Fibroblast of lung (primary cell): ENCODE measurements at regions not wholly inside any gene's neighbourhood (a gene's known extent, or its start where the extent isn't known, plus 50 kb on each side); places are given as distances from the start of the nearest gene placed in this dataset.

Source experiments
- DNase-seq, 2 donors: peaks; one replicate each; pipeline versions ENCODE4 v3.0.0 to v3.0.0-alpha.2; 2010; ENCODE audit warnings: low read depth in 2 of 2
- H2AFZ ChIP-seq: 2 replicates; pipeline ENCODE4 v1.5.1; 2012; ENCODE audit warnings: low read length, control low read depth, inconsistent platforms
- H3K27ac ChIP-seq: 2 replicates; pipeline ENCODE4 v1.5.1; 2011; ENCODE audit warnings: low read length, control low read depth; ENCODE audit not compliant: insufficient read depth
- H3K27me3 ChIP-seq: 2 replicates; pipeline ENCODE4 v1.5.1; 2011; ENCODE audit warnings: mild to moderate bottlenecking, low read length; ENCODE audit not compliant: control insufficient read depth, insufficient read depth
- H3K36me3 ChIP-seq: 2 replicates; pipeline ENCODE4 v1.5.1; 2011; ENCODE audit warnings: low read length; ENCODE audit not compliant: control insufficient read depth, insufficient read depth
- H3K4me1 ChIP-seq: 2 replicates; pipeline ENCODE4 v1.5.1; 2011; ENCODE audit warnings: low read length; ENCODE audit not compliant: control insufficient read depth, insufficient read depth; ENCODE audit errors: extremely low read depth
- H3K4me2 ChIP-seq: 2 replicates; pipeline ENCODE4 v1.5.1; 2011; ENCODE audit warnings: low read length, control low read depth; ENCODE audit not compliant: insufficient read depth; ENCODE audit errors: extremely low read depth
- H3K4me3 ChIP-seq, 4 experiments: fragments of 200-600 bp in 1 of 4; sonication (generic) in 1 of 4; replicated peaks in 1 of 4; 2 replicates each; pipeline ENCODE4 v1.5.1; 2011 to 2016; ENCODE audit warnings: low read length in 4 of 4, low read depth in 3 of 4, mild to moderate bottlenecking in 3 of 4, control low read depth in 2 of 4, inconsistent platforms in 1 of 4, mixed read lengths in 1 of 4; ENCODE audit not compliant: insufficient read depth in 1 of 4; ENCODE audit errors: control extremely low read depth in 1 of 4
- H3K79me2 ChIP-seq: 2 replicates; pipeline ENCODE4 v1.5.1; 2012; ENCODE audit warnings: mild to moderate bottlenecking, low read length, inconsistent platforms; ENCODE audit not compliant: control insufficient read depth, insufficient read depth
- H3K9ac ChIP-seq: 2 replicates; pipeline ENCODE4 v1.5.1; 2011; ENCODE audit warnings: mild to moderate bottlenecking, low read length, control low read depth; ENCODE audit not compliant: insufficient read depth
- H3K9me3 ChIP-seq: 2 replicates; pipeline ENCODE4 v1.5.1; 2012; ENCODE audit warnings: low read depth, low read length; ENCODE audit not compliant: control insufficient read depth, insufficient read depth
- H4K20me1 ChIP-seq: 2 replicates; pipeline ENCODE4 v1.5.1; 2011; ENCODE audit warnings: low read length; ENCODE audit not compliant: control insufficient read depth, insufficient read depth; ENCODE audit errors: extremely low read depth
- EZH2 ChIP-seq: IDR thresholded peaks from 2 replicates; pipeline ENCODE4 v1.5.1; 2012; ENCODE audit warnings: low read length, control low read depth, mild to moderate bottlenecking; ENCODE audit errors: missing control alignments
- TF ChIP-seq, protein P1 (sequence below), 2 donors: IDR thresholded peaks in 1 of 2; conservative IDR thresholded peaks in 1 of 2; 1 replicate in 1 of 2; 2 replicates in 1 of 2; pipeline ENCODE4 v1.5.1; 2011 to 2012; ENCODE audit warnings: low read length in 2 of 2, control low read depth in 1 of 2, inconsistent platforms in 1 of 2, low read depth in 1 of 2, mild to moderate bottlenecking in 1 of 2

- DNase-seq = no peak
- TF ChIP-seq, protein P1, sequence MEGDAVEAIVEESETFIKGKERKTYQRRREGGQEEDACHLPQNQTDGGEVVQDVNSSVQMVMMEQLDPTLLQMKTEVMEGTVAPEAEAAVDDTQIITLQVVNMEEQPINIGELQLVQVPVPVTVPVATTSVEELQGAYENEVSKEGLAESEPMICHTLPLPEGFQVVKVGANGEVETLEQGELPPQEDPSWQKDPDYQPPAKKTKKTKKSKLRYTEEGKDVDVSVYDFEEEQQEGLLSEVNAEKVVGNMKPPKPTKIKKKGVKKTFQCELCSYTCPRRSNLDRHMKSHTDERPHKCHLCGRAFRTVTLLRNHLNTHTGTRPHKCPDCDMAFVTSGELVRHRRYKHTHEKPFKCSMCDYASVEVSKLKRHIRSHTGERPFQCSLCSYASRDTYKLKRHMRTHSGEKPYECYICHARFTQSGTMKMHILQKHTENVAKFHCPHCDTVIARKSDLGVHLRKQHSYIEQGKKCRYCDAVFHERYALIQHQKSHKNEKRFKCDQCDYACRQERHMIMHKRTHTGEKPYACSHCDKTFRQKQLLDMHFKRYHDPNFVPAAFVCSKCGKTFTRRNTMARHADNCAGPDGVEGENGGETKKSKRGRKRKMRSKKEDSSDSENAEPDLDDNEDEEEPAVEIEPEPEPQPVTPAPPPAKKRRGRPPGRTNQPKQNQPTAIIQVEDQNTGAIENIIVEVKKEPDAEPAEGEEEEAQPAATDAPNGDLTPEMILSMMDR (conservative IDR thresholded peaks at IDR 0.05 in 1 of 2, IDR thresholded peaks at IDR 0.05 in 1 of 2; ENCODE audit: low read depth in 1 of 2, low read length in 2 of 2) = no peak
- TF ChIP-seq EZH2 = no peak
- no peak overlapping the region for H2AFZ ChIP-seq
- no peaks in the 10 kb centered on the region for H4K20me1 ChIP-seq
- H3K79me2 ChIP-seq = no peaks in the 10 kb centered on the region
- no peak overlapping the region for H3K27ac ChIP-seq
- no peaks in the 10 kb centered on the region for H3K36me3 ChIP-seq
- H3K27me3 ChIP-seq = no peaks in the 10 kb centered on the region
- no peaks in the 10 kb centered on the region for H3K9me3 ChIP-seq
- no peaks in the 10 kb centered on the region for H3K4me1 ChIP-seq
- H3K4me3 ChIP-seq = no peak overlapping the region
- H3K4me2 ChIP-seq = no peak overlapping the region
- no peak overlapping the region for H3K9ac ChIP-seq
Observed at GRCh38 chr14:97838986-97839385, 1041.8 kb downstream of the VRK1 start.

DNA sequence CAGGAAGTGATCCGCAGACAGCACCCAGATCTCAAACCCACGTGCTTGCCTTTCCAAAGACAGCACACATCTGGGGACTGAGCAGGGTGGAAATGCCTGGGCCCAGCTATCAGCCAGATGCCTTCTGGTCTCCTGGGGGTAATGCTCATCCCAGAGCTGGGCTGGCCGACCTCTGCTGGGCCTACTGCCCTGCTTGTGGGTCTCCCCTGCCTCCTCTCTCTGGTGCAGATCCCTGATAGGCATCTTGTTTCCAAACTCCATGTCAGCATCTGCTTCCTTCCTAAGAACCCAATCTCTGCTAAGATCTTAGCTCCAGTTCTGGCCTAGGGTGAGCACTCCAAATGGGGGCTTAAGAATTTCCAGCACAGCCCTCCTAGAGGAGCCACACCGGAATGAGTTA, 1043.0 kb downstream of the VRK1 start:
- Histone ChIP-seq H3K9me3 (no peaks in the 10 kb centered on the region), H3K4me3 (no peak overlapping the region), H4K20me1 (no peaks in the 10 kb centered on the region), H3K27me3 (no peaks in the 10 kb centered on the region), H3K4me2 (no peak overlapping the region), H3K36me3 (no peaks in the 10 kb centered on the region), H3K27ac (no peak overlapping the region), H3K79me2 (no peaks in the 10 kb centered on the region), H3K9ac (no peak overlapping the region), H3K4me1 (no peaks in the 10 kb centered on the region), H2AFZ (no peak overlapping the region)
- no peak for DNase-seq
- TF ChIP-seq, protein P1 (conservative IDR thresholded peaks at IDR 0.05 in 1 of 2, IDR thresholded peaks at IDR 0.05 in 1 of 2; ENCODE audit: low read depth in 1 of 2, low read length in 2 of 2) = no peak
- no peak for TF ChIP-seq EZH2

DNA sequence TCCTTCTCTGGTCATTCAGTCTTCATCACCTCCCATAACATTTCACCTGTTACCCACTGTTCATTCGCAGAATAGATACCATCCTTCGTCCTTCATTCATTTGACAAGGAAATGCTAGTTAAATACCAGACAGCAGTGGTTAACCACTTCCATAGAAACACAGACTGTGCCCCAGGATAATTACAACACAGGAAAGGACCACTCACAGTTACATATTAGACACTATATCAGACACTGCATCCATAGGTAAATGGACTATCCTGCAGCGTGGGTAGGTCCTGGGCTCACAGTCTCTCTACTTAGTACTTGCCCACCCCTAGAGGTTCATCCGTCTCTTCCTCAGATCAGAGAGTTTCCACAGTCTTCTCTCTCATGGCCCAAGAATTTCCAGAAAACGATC, 1044.6 kb downstream of the VRK1 start:
- Histone ChIP-seq H2AFZ (no peak overlapping the region), H3K79me2 (no peaks in the 10 kb centered on the region), H3K4me3 (no peak overlapping the region), H3K36me3 (no peaks in the 10 kb centered on the region), H4K20me1 (no peaks in the 10 kb centered on the region), H3K4me1 (no peaks in the 10 kb centered on the region), H3K27me3 (no peaks in the 10 kb centered on the region), H3K27ac (no peak overlapping the region), H3K9me3 (no peaks in the 10 kb centered on the region), H3K9ac (no peak overlapping the region), H3K4me2 (no peak overlapping the region)
- TF ChIP-seq, protein P1 (conservative IDR thresholded peaks at IDR 0.05 in 1 of 2, IDR thresholded peaks at IDR 0.05 in 1 of 2; ENCODE audit: low read depth in 1 of 2, low read length in 2 of 2) = no peak
- TF ChIP-seq EZH2 = no peak
- no peak for DNase-seq
